OCI-LY1 (cell line): ENCODE measurements at regions not wholly inside any gene's neighbourhood (a gene's known extent, or its start where the extent isn't known, plus 50 kb on each side); places are given as distances from the start of the nearest gene placed in this dataset.

Experiments used
- H2AFZ ChIP-seq: fragments of 200-600 bp; sonication (generic), shearing (Covaris generic); 2 replicates; pipeline ENCODE4 v1.6.0; 2014; ENCODE audit warnings: antibody characterized with exemption, mild to moderate bottlenecking, low read length
- H3F3A ChIP-seq: fragments of 200-600 bp; sonication (generic), shearing (Covaris generic); 2 replicates; pipeline ENCODE4 v1.6.0; 2014; ENCODE audit warnings: mild to moderate bottlenecking, antibody characterized with exemption, low read length, moderate library complexity; ENCODE audit not compliant: insufficient read depth
- H3K27ac ChIP-seq: fragments of 200-600 bp; sonication (generic); 2 replicates; pipeline ENCODE4 v1.5.1; 2014; ENCODE audit warnings: low read length, mixed run types, mild to moderate bottlenecking, low read depth; ENCODE audit not compliant: poor library complexity, severe bottlenecking
- H3K27me3 ChIP-seq: fragments of 200-600 bp; sonication (generic); 2 replicates; pipeline ENCODE4 v1.6.0; 2014; ENCODE audit warnings: antibody characterized with exemption, mild to moderate bottlenecking, low read length, moderate library complexity; ENCODE audit not compliant: insufficient read depth
- H3K36me3 ChIP-seq: fragments of 200-600 bp; sonication (generic); 2 replicates; pipeline ENCODE4 v1.6.1; 2014; ENCODE audit warnings: mild to moderate bottlenecking, antibody characterized with exemption, low read length, moderate library complexity, mixed read lengths; ENCODE audit not compliant: insufficient read depth
- H3K4me1 ChIP-seq: fragments of 200-600 bp; sonication (generic); 2 replicates; pipeline ENCODE4 v1.5.1; 2014; ENCODE audit warnings: mild to moderate bottlenecking, low read length, moderate library complexity; ENCODE audit not compliant: insufficient read depth, severe bottlenecking
- H3K4me2 ChIP-seq: fragments of 200-600 bp; sonication (generic), shearing (Covaris generic); 2 replicates; pipeline ENCODE4 v1.6.1; 2014; ENCODE audit warnings: low read length
- H3K4me3 ChIP-seq: fragments of 200-600 bp; sonication (generic); 2 replicates; pipeline ENCODE4 v1.5.1; 2014; ENCODE audit warnings: low read length, low read depth, mild to moderate bottlenecking, mixed read lengths; ENCODE audit not compliant: poor library complexity, severe bottlenecking
- H3K79me2 ChIP-seq: fragments of 200-600 bp; shearing (Covaris generic); 2 replicates; pipeline ENCODE4 v1.6.1; 2016; ENCODE audit warnings: mixed run types, low read length, mixed read lengths; ENCODE audit not compliant: insufficient read depth
- H3K9ac ChIP-seq: fragments of 200-600 bp; sonication (generic), shearing (Covaris generic); 2 replicates; pipeline ENCODE4 v1.6.1; 2014; ENCODE audit warnings: mild to moderate bottlenecking, low read length, mixed read lengths
- H3K9me2 ChIP-seq: fragments of 200-600 bp; sonication (generic), shearing (Covaris generic); 2 replicates; pipeline ENCODE4 v1.6.1; 2014; ENCODE audit warnings: low read depth, mild to moderate bottlenecking, low read length, mixed read lengths
- H3K9me3 ChIP-seq: fragments of 200-600 bp; shearing (Covaris generic); 2 replicates; pipeline ENCODE4 v1.6.1; 2014; ENCODE audit warnings: low read length, mixed read lengths
- H4K20me1 ChIP-seq: fragments of 200-600 bp; sonication (generic), shearing (Covaris generic); 2 replicates; pipeline ENCODE4 v1.6.0; 2016; ENCODE audit warnings: mild to moderate bottlenecking, low read length; ENCODE audit not compliant: insufficient read depth
- EZH2 ChIP-seq: fragments of 200-600 bp; sonication (generic), shearing (Covaris generic); IDR thresholded peaks from 2 replicates; pipeline ENCODE4 v1.8.0; 2017; ENCODE audit warnings: borderline replicate concordance, mixed run types, mild to moderate bottlenecking, antibody characterized with exemption, low read length, moderate library complexity, mixed read lengths
- TF ChIP-seq, protein P1 (sequence below): fragments of 200-600 bp; sonication (generic), shearing (Covaris generic); IDR thresholded peaks from 2 replicates; pipeline ENCODE4 v1.5.1; 2017; ENCODE audit warnings: mild to moderate bottlenecking, antibody characterized with exemption, low read length, moderate library complexity, mixed read lengths

DNA sequence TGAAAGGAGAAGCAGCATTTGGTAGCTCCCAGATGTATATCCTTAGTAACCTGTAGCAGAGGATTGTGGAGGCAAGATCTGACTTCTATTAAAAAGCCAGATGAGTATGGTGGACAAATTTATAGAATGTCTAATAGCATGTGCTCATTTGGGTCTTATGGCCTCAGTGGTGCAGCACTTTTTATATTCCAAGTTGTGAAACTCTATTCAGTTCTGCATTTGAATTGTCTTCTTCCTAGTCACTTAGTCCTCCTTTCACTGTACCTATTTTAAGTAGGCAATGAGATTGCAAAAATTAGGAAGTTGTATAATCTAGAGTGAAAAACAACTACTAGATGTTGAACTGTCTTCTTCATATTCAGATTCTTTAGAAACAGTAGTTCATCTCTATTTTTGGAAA, 412.5 kb upstream of the PCDH9 start:
- H3K9ac ChIP-seq = no peak overlapping the region
- TF ChIP-seq EZH2 = no peak
- TF ChIP-seq, protein P1, sequence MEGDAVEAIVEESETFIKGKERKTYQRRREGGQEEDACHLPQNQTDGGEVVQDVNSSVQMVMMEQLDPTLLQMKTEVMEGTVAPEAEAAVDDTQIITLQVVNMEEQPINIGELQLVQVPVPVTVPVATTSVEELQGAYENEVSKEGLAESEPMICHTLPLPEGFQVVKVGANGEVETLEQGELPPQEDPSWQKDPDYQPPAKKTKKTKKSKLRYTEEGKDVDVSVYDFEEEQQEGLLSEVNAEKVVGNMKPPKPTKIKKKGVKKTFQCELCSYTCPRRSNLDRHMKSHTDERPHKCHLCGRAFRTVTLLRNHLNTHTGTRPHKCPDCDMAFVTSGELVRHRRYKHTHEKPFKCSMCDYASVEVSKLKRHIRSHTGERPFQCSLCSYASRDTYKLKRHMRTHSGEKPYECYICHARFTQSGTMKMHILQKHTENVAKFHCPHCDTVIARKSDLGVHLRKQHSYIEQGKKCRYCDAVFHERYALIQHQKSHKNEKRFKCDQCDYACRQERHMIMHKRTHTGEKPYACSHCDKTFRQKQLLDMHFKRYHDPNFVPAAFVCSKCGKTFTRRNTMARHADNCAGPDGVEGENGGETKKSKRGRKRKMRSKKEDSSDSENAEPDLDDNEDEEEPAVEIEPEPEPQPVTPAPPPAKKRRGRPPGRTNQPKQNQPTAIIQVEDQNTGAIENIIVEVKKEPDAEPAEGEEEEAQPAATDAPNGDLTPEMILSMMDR = no peak
- no peak overlapping the region for H3K4me2 ChIP-seq
- H3K4me1 ChIP-seq = no peaks in the 10 kb centered on the region
- no peaks in the 10 kb centered on the region for H3F3A ChIP-seq
- no peaks in the 10 kb centered on the region for H3K9me3 ChIP-seq
- H4K20me1 ChIP-seq = no peaks in the 10 kb centered on the region
- no peak overlapping the region for H3K4me3 ChIP-seq
- H3K27ac ChIP-seq = no peak overlapping the region
- H3K9me2 ChIP-seq = no peaks in the 10 kb centered on the region
- H3K79me2 ChIP-seq = no peaks in the 10 kb centered on the region
- H3K36me3 ChIP-seq = no peaks in the 10 kb centered on the region
- no peaks in the 10 kb centered on the region for H3K27me3 ChIP-seq
- no peak overlapping the region for H2AFZ ChIP-seq

DNA sequence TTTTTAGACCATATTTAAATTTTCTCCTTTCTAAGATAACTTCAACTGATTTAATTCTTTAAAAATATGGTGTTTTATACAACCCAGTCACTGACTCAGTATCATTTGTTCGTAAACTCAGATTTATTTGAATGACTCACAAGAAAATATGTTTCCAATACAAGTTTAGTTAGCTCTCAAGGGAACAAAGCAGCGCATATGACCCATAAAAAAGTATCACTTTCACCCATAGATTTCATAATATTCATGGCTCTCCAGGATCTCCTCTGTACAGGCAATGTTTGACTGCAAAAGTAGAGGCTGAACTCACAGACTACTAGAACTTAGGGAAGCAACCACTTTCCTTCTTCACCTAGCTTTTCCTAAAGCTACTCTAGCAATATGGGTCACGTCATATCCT, 405.6 kb upstream of the PCDH9 start:
- no peak overlapping the region for H3K27ac ChIP-seq

GRCh38 chr13:67632590-67632989, 402.5 kb upstream of the PCDH9 start:
- Histone ChIP-seq H3K4me1 (no peaks in the 10 kb centered on the region), H3K79me2 (no peaks in the 10 kb centered on the region), H3K9ac (no peak overlapping the region), H3K27ac (no peak overlapping the region), H3K4me2 (no peak overlapping the region), H3K4me3 (no peak overlapping the region), H3K9me2 (no peaks in the 10 kb centered on the region), H3K9me3 (no peaks in the 10 kb centered on the region), H2AFZ (no peak overlapping the region), H3F3A (no peaks in the 10 kb centered on the region), H3K27me3 (no peaks in the 10 kb centered on the region), H4K20me1 (no peaks in the 10 kb centered on the region), H3K36me3 (no peaks in the 10 kb centered on the region)
- TF ChIP-seq EZH2 = no peak
- TF ChIP-seq, protein P1 = no peak

More for the DNA sequence above, 405.6 kb upstream of the PCDH9 start:
- Histone ChIP-seq H4K20me1 (no peaks in the 10 kb centered on the region), H3K36me3 (no peaks in the 10 kb centered on the region), H3K9me3 (no peaks in the 10 kb centered on the region), H3K4me3 (no peak overlapping the region), H3K9ac (no peak overlapping the region), H3K79me2 (no peaks in the 10 kb centered on the region), H3K9me2 (no peaks in the 10 kb centered on the region), H3K27me3 (no peaks in the 10 kb centered on the region), H3K4me1 (no peaks in the 10 kb centered on the region), H2AFZ (no peak overlapping the region), H3K4me2 (no peak overlapping the region), H3F3A (no peaks in the 10 kb centered on the region)
- TF ChIP-seq EZH2 = no peak
- TF ChIP-seq, protein P1 = no peak
